Thyroid gland (tissue), 4 donors: ENCODE measurements at regions not wholly inside any gene's neighbourhood (a gene's known extent, or its start where the extent isn't known, plus 50 kb on each side); places are given as distances from the start of the nearest gene placed in this dataset.

ENCODE experiments used
- CTCF ChIP-seq, 6 experiments: fragments of 200-600 bp in 3 of 6; fragments of 450-650 bp in 3 of 6; sonication (generic) in 3 of 6; IDR thresholded peaks; one replicate each; pipeline ENCODE4 v1.5.1; 2016 to 2019; ENCODE audit warnings: antibody characterized with exemption in 6 of 6, mild to moderate bottlenecking in 2 of 6, inconsistent platforms in 1 of 6, moderate library complexity in 1 of 6
- POLR2A ChIP-seq, 2 donors: fragments of 450-650 bp; IDR thresholded peaks; one replicate each; pipeline ENCODE4 v1.6.1; 2017; ENCODE audit warnings: antibody characterized with exemption in 2 of 2, mild to moderate bottlenecking in 2 of 2, moderate library complexity in 1 of 2

- TF ChIP-seq CTCF (IDR thresholded peaks at IDR 0.05), result no peak
- no peak for TF ChIP-seq POLR2A (IDR thresholded peaks at IDR 0.05)
Observed at GRCh38 chr12:45668641-45669040, 60.9 kb upstream of the ARID2 start.
